ENCODE measurements at regions not wholly inside any gene's neighbourhood (a gene's known extent, or its start where the extent isn't known, plus 50 kb on each side); places are given as distances from the start of the nearest gene placed in this dataset.
A peak's percentile ranks its signal among the peaks of the same experiment; 100 is the strongest.

DNA sequence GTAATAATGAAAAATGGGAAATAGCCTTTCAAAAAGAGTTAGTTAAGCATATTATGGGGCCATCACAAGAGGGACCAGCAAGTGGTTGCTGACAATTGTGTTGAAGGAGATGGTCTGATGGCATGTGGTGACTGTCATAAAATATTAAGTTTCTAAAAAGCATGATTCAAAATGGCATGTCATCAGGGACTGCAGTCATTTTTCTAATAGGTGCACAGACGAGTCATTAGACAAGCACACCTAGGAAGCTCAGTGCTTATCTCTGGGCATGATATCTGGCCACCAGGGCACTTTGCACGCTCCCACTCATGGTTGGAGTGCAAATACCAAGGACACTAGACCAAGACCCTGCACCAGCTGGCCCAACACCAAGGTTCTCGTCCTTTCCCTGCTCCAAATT lies 226.5 kb downstream of the ANKRD60 start:
- intact Hi-C loops (cut with DNase I; ENCODE audit: low total_unique reads), result no loop called here
- H3K4me1 ChIP-seq, result peaks cover 0 to 14% of the 10 kb centered on the region in 2 donors
- no peaks in the 10 kb centered on the region for H3K27me3 ChIP-seq
- no peaks in the 10 kb centered on the region for H3K36me3 ChIP-seq
- no peak for DNase-seq (ENCODE audit: low spot score in 2 of 2)
- no peak overlapping the region for H3K27ac ChIP-seq
- H3K9me3 ChIP-seq, result no peaks in the 10 kb centered on the region
- H3K4me3 ChIP-seq, result no peak overlapping the region
- TF ChIP-seq, protein P1, sequence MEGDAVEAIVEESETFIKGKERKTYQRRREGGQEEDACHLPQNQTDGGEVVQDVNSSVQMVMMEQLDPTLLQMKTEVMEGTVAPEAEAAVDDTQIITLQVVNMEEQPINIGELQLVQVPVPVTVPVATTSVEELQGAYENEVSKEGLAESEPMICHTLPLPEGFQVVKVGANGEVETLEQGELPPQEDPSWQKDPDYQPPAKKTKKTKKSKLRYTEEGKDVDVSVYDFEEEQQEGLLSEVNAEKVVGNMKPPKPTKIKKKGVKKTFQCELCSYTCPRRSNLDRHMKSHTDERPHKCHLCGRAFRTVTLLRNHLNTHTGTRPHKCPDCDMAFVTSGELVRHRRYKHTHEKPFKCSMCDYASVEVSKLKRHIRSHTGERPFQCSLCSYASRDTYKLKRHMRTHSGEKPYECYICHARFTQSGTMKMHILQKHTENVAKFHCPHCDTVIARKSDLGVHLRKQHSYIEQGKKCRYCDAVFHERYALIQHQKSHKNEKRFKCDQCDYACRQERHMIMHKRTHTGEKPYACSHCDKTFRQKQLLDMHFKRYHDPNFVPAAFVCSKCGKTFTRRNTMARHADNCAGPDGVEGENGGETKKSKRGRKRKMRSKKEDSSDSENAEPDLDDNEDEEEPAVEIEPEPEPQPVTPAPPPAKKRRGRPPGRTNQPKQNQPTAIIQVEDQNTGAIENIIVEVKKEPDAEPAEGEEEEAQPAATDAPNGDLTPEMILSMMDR (IDR thresholded peaks at IDR 0.05), result no peak
- no peak for TF ChIP-seq POLR2AphosphoS5 (IDR thresholded peaks at IDR 0.05)
- no peak for TF ChIP-seq POLR2A (IDR thresholded peaks at IDR 0.05)

DNA sequence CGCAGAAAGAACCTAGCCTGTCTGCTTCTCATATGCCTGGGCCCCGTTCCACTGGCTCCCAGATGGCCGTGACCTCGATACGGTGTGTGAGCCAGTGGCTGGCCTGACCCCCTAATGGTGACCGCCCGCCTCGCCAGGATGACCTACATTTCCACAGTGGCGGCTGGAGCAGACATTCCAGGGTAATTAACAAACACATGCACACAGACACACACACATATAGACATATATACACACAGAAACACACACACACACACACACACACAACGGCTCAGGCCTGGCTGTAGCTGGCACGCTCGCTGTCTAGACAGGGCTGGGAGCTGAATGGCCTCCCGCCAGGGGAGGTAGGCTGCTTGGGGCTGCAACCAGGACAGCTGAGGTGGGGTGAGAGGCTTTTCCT lies 227.1 kb downstream of the ANKRD60 start:
- Histone ChIP-seq H3K27ac (no peak overlapping the region), H3K27me3 (no peaks in the 10 kb centered on the region), H3K9me3 (no peaks in the 10 kb centered on the region), H3K36me3 (no peaks in the 10 kb centered on the region), H3K4me1 (peaks cover 0 to 14% of the 10 kb centered on the region in 2 donors), H3K4me3 (no peak overlapping the region)
- TF ChIP-seq POLR2A (IDR thresholded peaks at IDR 0.05) (no peak), POLR2AphosphoS5 (IDR thresholded peaks at IDR 0.05) (no peak)
- TF ChIP-seq, protein P1 (IDR thresholded peaks at IDR 0.05), result no peak
- intact Hi-C loops (cut with DNase I; ENCODE audit: low total_unique reads), result no loop called here
- DNase-seq (ENCODE audit: low spot score in 2 of 2), result peak in 1 of 2 donors; percentile 64

DNA sequence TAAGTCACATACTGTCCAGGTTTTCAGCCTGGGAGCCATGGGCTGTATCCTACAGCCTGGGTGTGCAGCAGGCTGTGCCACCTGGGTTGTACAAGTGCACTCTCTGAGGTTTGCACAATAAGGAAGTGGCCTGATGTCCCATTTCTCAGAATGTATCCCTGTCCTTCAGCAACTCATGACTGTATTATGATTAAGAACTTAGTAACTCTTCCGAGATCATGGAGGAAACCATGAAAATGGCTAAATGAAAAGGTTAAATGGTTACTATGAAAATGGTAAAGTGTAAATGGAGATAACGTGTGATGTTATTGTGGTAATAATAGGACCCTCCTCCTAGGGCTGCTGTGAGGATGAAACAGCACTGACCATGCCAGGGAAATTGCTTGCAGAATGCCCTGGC lies 227.6 kb downstream of the ANKRD60 start:
- no peak overlapping the region for H3K4me3 ChIP-seq
- peaks cover 0 to 14% of the 10 kb centered on the region in 2 donors for H3K4me1 ChIP-seq
- H3K9me3 ChIP-seq, result no peaks in the 10 kb centered on the region
- no peak for DNase-seq (ENCODE audit: low spot score in 2 of 2)
- intact Hi-C loops (cut with DNase I; ENCODE audit: low total_unique reads), result no loop called here
- no peaks in the 10 kb centered on the region for H3K36me3 ChIP-seq
- H3K27ac ChIP-seq, result no peak overlapping the region
- TF ChIP-seq POLR2A (IDR thresholded peaks at IDR 0.05) (no peak), POLR2AphosphoS5 (IDR thresholded peaks at IDR 0.05) (no peak)
- TF ChIP-seq, protein P1 (IDR thresholded peaks at IDR 0.05), result no peak
- H3K27me3 ChIP-seq, result no peaks in the 10 kb centered on the region

DNA sequence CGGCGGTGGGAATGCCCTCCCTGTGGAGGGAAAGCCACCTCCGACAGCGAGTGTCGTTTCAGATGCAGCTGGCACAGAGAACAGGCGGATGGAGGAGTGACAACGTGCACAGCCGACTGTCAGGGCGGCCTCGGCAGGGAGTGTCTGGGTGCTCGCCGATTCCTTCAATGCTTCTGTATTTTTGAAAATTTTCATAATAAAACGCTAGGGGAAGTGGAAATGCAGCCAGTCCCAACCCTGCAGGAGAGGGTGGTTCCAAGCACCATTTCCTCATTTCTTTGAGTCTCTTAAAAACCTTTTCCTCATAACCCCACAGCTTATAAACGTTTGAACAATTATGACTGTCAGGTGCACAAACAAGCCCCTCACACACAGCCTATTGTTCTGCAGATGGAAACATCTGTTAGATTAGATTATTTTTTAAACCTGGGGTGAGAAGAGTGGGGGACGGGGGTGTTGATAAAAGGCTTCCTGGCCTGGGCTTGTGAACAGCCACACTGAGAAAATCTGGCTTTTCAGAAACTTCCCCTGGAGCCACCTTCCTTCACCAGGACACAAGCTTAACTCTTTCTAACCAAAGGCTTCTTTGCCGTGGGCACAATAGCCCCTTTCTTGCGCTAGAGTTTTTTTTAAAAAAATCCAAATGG lies 228.9 kb downstream of the ANKRD60 start:
- peak in 1 of 2 donors; percentile 53 for DNase-seq (ENCODE audit: low spot score in 2 of 2)
- intact Hi-C loops (cut with DNase I; ENCODE audit: low total_unique reads), result no loop called here
- H3K9me3 ChIP-seq, result no peaks in the 10 kb centered on the region
- H3K36me3 ChIP-seq, result no peaks in the 10 kb centered on the region
- peaks cover 0 to 14% of the 10 kb centered on the region in 2 donors for H3K4me1 ChIP-seq
- H3K4me3 ChIP-seq, result peak overlapping the region in 2 of 3 donors; percentile 25 to 42
- TF ChIP-seq, protein P1 (IDR thresholded peaks at IDR 0.05), result no peak
- TF ChIP-seq POLR2AphosphoS5 (IDR thresholded peaks at IDR 0.05) (no peak), POLR2A (IDR thresholded peaks at IDR 0.05) (no peak)
- no peaks in the 10 kb centered on the region for H3K27me3 ChIP-seq
- H3K27ac ChIP-seq, result peak overlapping the region in 1 of 2 donors; percentile 42

DNA sequence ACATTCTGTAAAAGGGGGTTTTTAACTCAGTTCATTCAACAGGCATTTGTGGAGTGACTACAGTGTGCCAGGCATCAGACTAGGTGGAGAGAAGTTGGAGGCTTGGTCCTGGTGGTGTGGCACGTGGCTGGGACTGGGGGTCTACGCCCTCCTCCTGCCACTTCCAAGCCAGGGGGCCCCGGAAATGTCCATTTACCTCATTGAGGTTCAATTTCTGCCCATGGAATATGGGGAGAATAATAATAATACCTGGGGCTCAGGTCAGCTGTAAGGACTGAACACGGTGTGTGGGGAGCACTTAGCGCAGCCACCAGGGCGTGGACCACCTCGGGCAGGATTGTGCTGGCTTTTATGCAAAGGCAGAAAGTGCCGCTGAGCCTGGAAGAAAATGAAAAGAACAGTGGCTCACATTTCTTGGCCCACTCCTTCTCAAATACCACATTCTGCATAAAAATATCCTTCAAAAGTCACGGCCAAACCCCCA lies 229.4 kb downstream of the ANKRD60 start:
- Histone ChIP-seq H3K36me3 (no peaks in the 10 kb centered on the region), H3K27ac (peak overlapping the region in 1 of 2 donors; percentile 42), H3K27me3 (no peaks in the 10 kb centered on the region), H3K9me3 (no peaks in the 10 kb centered on the region), H3K4me1 (peaks cover 0 to 14% of the 10 kb centered on the region in 2 donors), H3K4me3 (peak overlapping the region in 2 of 3 donors; percentile 25 to 42)
- no peak for DNase-seq (ENCODE audit: low spot score in 2 of 2)
- intact Hi-C loops (cut with DNase I; ENCODE audit: low total_unique reads), result no loop called here
- TF ChIP-seq POLR2A (IDR thresholded peaks at IDR 0.05), result no peak
- TF ChIP-seq, protein P1 (IDR thresholded peaks at IDR 0.05), result no peak
- no peak for TF ChIP-seq POLR2AphosphoS5 (IDR thresholded peaks at IDR 0.05)

Measured in breast epithelium (tissue), 4 donors.